SU-DHL-6 (cell line): ENCODE measurements at regions not wholly inside any gene's neighbourhood (a gene's known extent, or its start where the extent isn't known, plus 50 kb on each side); places are given as distances from the start of the nearest gene placed in this dataset.

Source experiments
- H2AFZ ChIP-seq: fragments of 200-600 bp; sonication (generic); 2 replicates; pipeline ENCODE4 v1.6.1; 2014; ENCODE audit warnings: low read depth, mild to moderate bottlenecking, moderate library complexity, mixed read lengths, antibody characterized with exemption, low read length; ENCODE audit not compliant: severe bottlenecking
- H3F3A ChIP-seq: fragments of 200-600 bp; shearing (Covaris generic); 2 replicates; pipeline ENCODE4 v1.6.0; 2016; ENCODE audit warnings: antibody characterized with exemption, mild to moderate bottlenecking; ENCODE audit not compliant: insufficient read depth
- H3K27ac ChIP-seq: fragments of 200-600 bp; sonication (generic); 2 replicates; pipeline ENCODE4 v1.5.1; 2016; ENCODE audit warnings: low read depth, mild to moderate bottlenecking, low read length, moderate library complexity, mixed read lengths
- H3K27me3 ChIP-seq: fragments of 200-600 bp; sonication (generic), shearing (Covaris generic); 2 replicates; pipeline ENCODE4 v1.6.0; 2014; ENCODE audit warnings: mild to moderate bottlenecking, low read length
- H3K36me3 ChIP-seq: fragments of 200-600 bp; sonication (generic); 2 replicates; pipeline ENCODE4 v1.6.1; 2014; ENCODE audit warnings: mild to moderate bottlenecking, low read length, mixed read lengths
- H3K4me2 ChIP-seq: fragments of 300-600, 200-600 bp; shearing (Covaris generic), sonication (generic); 2 replicates; pipeline ENCODE4 v1.6.0; 2014; ENCODE audit warnings: low read length, low read depth, mild to moderate bottlenecking; ENCODE audit not compliant: poor library complexity, severe bottlenecking
- H3K4me3 ChIP-seq: fragments of 200-600 bp; sonication (generic); 2 replicates; pipeline ENCODE4 v1.5.1; 2014; ENCODE audit warnings: antibody characterized with exemption, low read length, mild to moderate bottlenecking, mixed read lengths; ENCODE audit not compliant: insufficient read depth, poor library complexity, severe bottlenecking
- H3K79me2 ChIP-seq: fragments of 200-600 bp; sonication (generic); 2 replicates; pipeline ENCODE4 v1.6.1; 2014; ENCODE audit warnings: mild to moderate bottlenecking, low read length, moderate library complexity; ENCODE audit not compliant: insufficient read depth
- H3K9ac ChIP-seq: fragments of 200-600 bp; sonication (generic); 2 replicates; pipeline ENCODE4 v1.7.0; 2014; ENCODE audit warnings: mild to moderate bottlenecking, low read length
- H3K9me2 ChIP-seq: fragments of 200-600 bp; sonication (generic); replicated peaks from 2 replicates; pipeline ENCODE4 v1.6.1; 2014; ENCODE audit warnings: low read length; ENCODE audit not compliant: insufficient read depth
- H3K9me3 ChIP-seq: fragments of 200-600 bp; sonication (generic); 2 replicates; pipeline ENCODE4 v1.6.1; 2014; ENCODE audit warnings: low read length, mixed read lengths; ENCODE audit not compliant: insufficient read depth
- H4K20me1 ChIP-seq: fragments of 200-600 bp; sonication (generic); 2 replicates; pipeline ENCODE4 v1.6.1; 2014; ENCODE audit warnings: low read depth, mild to moderate bottlenecking, antibody characterized with exemption, low read length, moderate library complexity, mixed read lengths
- CTCF ChIP-seq: fragments of 200-600 bp; sonication (generic); IDR thresholded peaks from one replicate; pipeline ENCODE4 v1.5.1; 2017; ENCODE audit warnings: antibody characterized with exemption, mild to moderate bottlenecking, low read length, moderate library complexity; ENCODE audit not compliant: insufficient read depth, poor library complexity, severe bottlenecking
- EZH2phosphoT487 ChIP-seq: fragments of 200-600 bp; sonication (generic), shearing (Covaris generic); conservative IDR thresholded peaks from 2 replicates; pipeline ENCODE4 v1.6.1; 2018; ENCODE audit warnings: mild to moderate bottlenecking, antibody characterized with exemption, low read length, moderate library complexity, mixed read lengths

GRCh38 chr15:79164465-79164864, 73.9 kb upstream of the RASGRF1 start:
- Histone ChIP-seq H4K20me1 (no peaks in the 10 kb centered on the region), H3K9ac (no peak overlapping the region), H3F3A (no peaks in the 10 kb centered on the region), H3K9me2 (no peaks in the 10 kb centered on the region), H3K27ac (no peak overlapping the region), H3K9me3 (no peaks in the 10 kb centered on the region), H3K27me3 (no peaks in the 10 kb centered on the region), H3K79me2 (no peaks in the 10 kb centered on the region), H3K36me3 (no peaks in the 10 kb centered on the region), H3K4me2 (no peak overlapping the region), H2AFZ (no peak overlapping the region), H3K4me3 (no peak overlapping the region)
- TF ChIP-seq CTCF (no peak), EZH2phosphoT487 (no peak)

- H3K9me3 ChIP-seq: no peaks in the 10 kb centered on the region
- no peak overlapping the region for H3K4me3 ChIP-seq
- H3K9ac ChIP-seq: no peak overlapping the region
- no peak for TF ChIP-seq EZH2phosphoT487
- no peak for TF ChIP-seq CTCF
- no peaks in the 10 kb centered on the region for H3K9me2 ChIP-seq
- no peak overlapping the region for H2AFZ ChIP-seq
- no peak overlapping the region for H3K4me2 ChIP-seq
- no peaks in the 10 kb centered on the region for H3K79me2 ChIP-seq
- H3K27ac ChIP-seq: no peak overlapping the region
- H4K20me1 ChIP-seq: no peaks in the 10 kb centered on the region
- H3F3A ChIP-seq: no peaks in the 10 kb centered on the region
- H3K36me3 ChIP-seq: no peaks in the 10 kb centered on the region
- no peaks in the 10 kb centered on the region for H3K27me3 ChIP-seq
Measured at GRCh38 chr15:79164043-79164442, 73.5 kb upstream of the RASGRF1 start.

GRCh38 chr15:79163395-79163794, 72.8 kb upstream of the RASGRF1 start:
- H3K9ac ChIP-seq: no peak overlapping the region
- no peaks in the 10 kb centered on the region for H3K9me2 ChIP-seq
- H3K4me2 ChIP-seq: no peak overlapping the region
- H3F3A ChIP-seq: no peaks in the 10 kb centered on the region
- no peak overlapping the region for H3K4me3 ChIP-seq
- H3K9me3 ChIP-seq: no peaks in the 10 kb centered on the region
- H3K79me2 ChIP-seq: no peaks in the 10 kb centered on the region
- no peaks in the 10 kb centered on the region for H4K20me1 ChIP-seq
- H2AFZ ChIP-seq: no peak overlapping the region
- no peak overlapping the region for H3K27ac ChIP-seq
- H3K36me3 ChIP-seq: no peaks in the 10 kb centered on the region
- H3K27me3 ChIP-seq: no peaks in the 10 kb centered on the region
- no peak for TF ChIP-seq EZH2phosphoT487
- TF ChIP-seq CTCF: no peak
